ENCODE measurements at regions not wholly inside any gene's neighbourhood (a gene's known extent, or its start where the extent isn't known, plus 50 kb on each side); places are given as distances from the start of the nearest gene placed in this dataset.

DNA sequence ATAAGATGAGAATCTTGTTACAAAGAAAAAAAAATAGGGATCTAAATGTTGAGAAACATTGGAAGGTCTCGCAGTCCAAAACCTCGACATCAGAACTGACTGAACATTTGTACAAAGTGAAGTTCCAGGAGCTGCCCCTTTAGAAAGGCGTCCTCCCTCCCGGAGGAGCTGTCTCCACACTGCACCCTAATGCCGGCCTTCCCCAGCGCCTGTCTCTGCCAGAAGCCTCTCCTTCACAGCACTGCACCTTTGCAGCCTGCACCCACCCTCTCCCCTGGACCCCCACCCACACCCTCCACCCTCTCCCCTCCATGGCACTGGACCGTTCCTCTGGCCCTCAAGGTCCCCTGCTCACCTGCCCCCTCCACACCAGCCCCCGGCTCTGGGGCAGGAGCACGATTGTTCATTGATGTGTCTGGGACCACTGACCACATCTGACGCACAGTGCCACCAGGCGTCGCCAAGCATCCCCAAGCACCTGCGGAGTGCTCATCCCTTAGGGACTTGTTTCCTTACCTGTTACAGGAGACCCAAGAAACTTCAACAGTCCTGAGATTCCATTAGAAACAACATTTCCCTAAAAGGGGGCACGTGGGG, 90.3 kb upstream of the SNTG2 start:
- no peak overlapping the region for H3K27ac Mint-ChIP-seq
- Histone ChIP-seq H3K36me3 (replicated peaks in 1 of 2; ENCODE audit: control extremely low read depth in 1 of 2, control insufficient read depth in 1 of 2, extremely low read depth in 1 of 2, insufficient read depth in 2 of 2, low read length in 1 of 2) (no peaks in the 10 kb centered on the region), H3K79me2 (ENCODE audit: control insufficient read depth, insufficient read depth, low read length) (no peaks in the 10 kb centered on the region), H3K4me2 (replicated peaks; ENCODE audit: low read depth, low read length, poor library complexity, severe bottlenecking) (no peak overlapping the region), H4K20me1 (ENCODE audit: control insufficient read depth, insufficient read depth, low read length, poor library complexity, severe bottlenecking) (no peaks in the 10 kb centered on the region), H2AFZ (ENCODE audit: insufficient read depth, low read depth, low read length, poor library complexity, severe bottlenecking) (no peak overlapping the region), H3K9me3 (ENCODE audit: control extremely low read depth in 1 of 3, control insufficient read depth in 2 of 3, insufficient read depth in 1 of 3, low read length in 2 of 3) (peaks cover 0 to 3% (median 0%) of the 10 kb centered on the region in 3 donors), H3K27ac (ENCODE audit: low read length in 2 of 2) (no peak overlapping the region), H3K9ac (ENCODE audit: low read length) (no peak overlapping the region), H3K27me3 (replicated peaks in 1 of 4; ENCODE audit: control extremely low read depth in 1 of 4, control insufficient read depth in 3 of 4, insufficient read depth in 4 of 4, low read length in 3 of 4) (no peaks in the 10 kb centered on the region), H3K4me3 (ENCODE audit: control extremely low read depth in 1 of 5, extremely low read depth in 1 of 5, insufficient read depth in 1 of 5, low read depth in 2 of 5, low read length in 4 of 5) (no peak overlapping the region), H3K4me1 (ENCODE audit: control insufficient read depth in 2 of 2, insufficient read depth in 2 of 2, low read length in 2 of 2) (peaks cover 0 to 1% of the 10 kb centered on the region in 2 donors)
- CTCF ChIA-PET: no interaction called here
- ATAC-seq (ENCODE audit: low read depth) (no peak), DNase-seq (no peak)
- peaks cover 10% of the 10 kb centered on the region for H3K27me3 Mint-ChIP-seq
- H3K4me3 Mint-ChIP-seq: no peak overlapping the region
- POLR2A ChIA-PET: no interaction called here
- TF ChIP-seq, protein P1, sequence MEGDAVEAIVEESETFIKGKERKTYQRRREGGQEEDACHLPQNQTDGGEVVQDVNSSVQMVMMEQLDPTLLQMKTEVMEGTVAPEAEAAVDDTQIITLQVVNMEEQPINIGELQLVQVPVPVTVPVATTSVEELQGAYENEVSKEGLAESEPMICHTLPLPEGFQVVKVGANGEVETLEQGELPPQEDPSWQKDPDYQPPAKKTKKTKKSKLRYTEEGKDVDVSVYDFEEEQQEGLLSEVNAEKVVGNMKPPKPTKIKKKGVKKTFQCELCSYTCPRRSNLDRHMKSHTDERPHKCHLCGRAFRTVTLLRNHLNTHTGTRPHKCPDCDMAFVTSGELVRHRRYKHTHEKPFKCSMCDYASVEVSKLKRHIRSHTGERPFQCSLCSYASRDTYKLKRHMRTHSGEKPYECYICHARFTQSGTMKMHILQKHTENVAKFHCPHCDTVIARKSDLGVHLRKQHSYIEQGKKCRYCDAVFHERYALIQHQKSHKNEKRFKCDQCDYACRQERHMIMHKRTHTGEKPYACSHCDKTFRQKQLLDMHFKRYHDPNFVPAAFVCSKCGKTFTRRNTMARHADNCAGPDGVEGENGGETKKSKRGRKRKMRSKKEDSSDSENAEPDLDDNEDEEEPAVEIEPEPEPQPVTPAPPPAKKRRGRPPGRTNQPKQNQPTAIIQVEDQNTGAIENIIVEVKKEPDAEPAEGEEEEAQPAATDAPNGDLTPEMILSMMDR (IDR thresholded peaks at IDR 0.05): no peak
- TF ChIP-seq EZH2 (IDR thresholded peaks at IDR 0.05; ENCODE audit: borderline replicate concordance, insufficient read depth, low read depth, low read length, poor library complexity, severe bottlenecking): no peak
- intact Hi-C loops (cut with micrococcal nuclease): no loop called here
- 72% methylated on average over 14 of the region's 14 CpGs for WGBS (ENCODE audit: insufficient coverage)
- H3K9me3 Mint-ChIP-seq (ENCODE audit: insufficient read depth): no peaks in the 10 kb centered on the region
- no peaks in the 10 kb centered on the region for H3K4me1 Mint-ChIP-seq

DNA sequence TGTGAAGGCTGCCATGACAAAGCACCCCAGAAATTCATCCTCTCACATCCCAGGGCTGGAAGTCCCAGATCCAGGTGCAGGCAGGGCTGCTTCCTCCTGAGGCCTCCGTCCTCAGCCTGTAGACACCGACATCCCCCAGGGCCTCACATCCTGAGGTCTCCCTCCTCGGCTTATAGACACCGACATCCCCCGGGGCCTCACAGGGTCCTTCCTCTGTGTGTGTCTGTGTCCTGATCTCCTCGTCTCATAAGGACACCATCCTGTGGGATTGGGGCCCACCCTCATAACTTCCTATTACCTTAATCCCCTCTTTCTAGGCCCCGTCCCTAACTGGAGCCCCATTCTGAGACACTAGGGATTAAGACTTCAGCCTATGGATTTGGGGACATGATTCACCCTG, 92.0 kb upstream of the SNTG2 start:
- H3K9ac ChIP-seq (ENCODE audit: low read length): no peak overlapping the region
- ATAC-seq (ENCODE audit: low read depth) (no peak), DNase-seq (no peak)
- ChIA-PET POLR2A (no interaction called here), CTCF (no interaction called here)
- H3K4me2 ChIP-seq (replicated peaks; ENCODE audit: low read depth, low read length, poor library complexity, severe bottlenecking): no peak overlapping the region
- H3K27ac Mint-ChIP-seq: no peak overlapping the region
- H3K36me3 ChIP-seq (replicated peaks in 1 of 2; ENCODE audit: control extremely low read depth in 1 of 2, control insufficient read depth in 1 of 2, extremely low read depth in 1 of 2, insufficient read depth in 2 of 2, low read length in 1 of 2): no peaks in the 10 kb centered on the region
- H3K9me3 ChIP-seq (ENCODE audit: control extremely low read depth in 1 of 3, control insufficient read depth in 2 of 3, insufficient read depth in 1 of 3, low read length in 2 of 3): peaks cover 0 to 8% (median 0%) of the 10 kb centered on the region in 3 donors
- H3K4me3 ChIP-seq (ENCODE audit: control extremely low read depth in 1 of 5, extremely low read depth in 1 of 5, insufficient read depth in 1 of 5, low read depth in 2 of 5, low read length in 4 of 5): no peak overlapping the region
- H3K4me1 Mint-ChIP-seq: peaks cover 8% of the 10 kb centered on the region
- 40% methylated on average over 3 of the region's 7 CpGs for WGBS (ENCODE audit: insufficient coverage)
- H4K20me1 ChIP-seq (ENCODE audit: control insufficient read depth, insufficient read depth, low read length, poor library complexity, severe bottlenecking): no peaks in the 10 kb centered on the region
- TF ChIP-seq, protein P1 (IDR thresholded peaks at IDR 0.05): no peak
- TF ChIP-seq EZH2 (IDR thresholded peaks at IDR 0.05; ENCODE audit: borderline replicate concordance, insufficient read depth, low read depth, low read length, poor library complexity, severe bottlenecking): no peak
- H3K4me1 ChIP-seq (ENCODE audit: control insufficient read depth in 2 of 2, insufficient read depth in 2 of 2, low read length in 2 of 2): peaks cover 4% of the 10 kb centered on the region in 2 donors
- no peak overlapping the region for H3K4me3 Mint-ChIP-seq
- intact Hi-C loops (cut with micrococcal nuclease): no loop called here
- no peak overlapping the region for H2AFZ ChIP-seq (ENCODE audit: insufficient read depth, low read depth, low read length, poor library complexity, severe bottlenecking)
- no peaks in the 10 kb centered on the region for H3K27me3 ChIP-seq (replicated peaks in 1 of 4; ENCODE audit: control extremely low read depth in 1 of 4, control insufficient read depth in 3 of 4, insufficient read depth in 4 of 4, low read length in 3 of 4)
- H3K27ac ChIP-seq (ENCODE audit: low read length in 2 of 2): no peak overlapping the region
- peaks cover 8% of the 10 kb centered on the region for H3K27me3 Mint-ChIP-seq
- H3K79me2 ChIP-seq (ENCODE audit: control insufficient read depth, insufficient read depth, low read length): no peaks in the 10 kb centered on the region
- H3K9me3 Mint-ChIP-seq (ENCODE audit: insufficient read depth): no peaks in the 10 kb centered on the region
